ENCODE measurements at regions not wholly inside any gene's neighbourhood (a gene's known extent, or its start where the extent isn't known, plus 50 kb on each side); places are given as distances from the start of the nearest gene placed in this dataset.
A peak's percentile ranks its signal among the peaks of the same experiment; 100 is the strongest.

DNA sequence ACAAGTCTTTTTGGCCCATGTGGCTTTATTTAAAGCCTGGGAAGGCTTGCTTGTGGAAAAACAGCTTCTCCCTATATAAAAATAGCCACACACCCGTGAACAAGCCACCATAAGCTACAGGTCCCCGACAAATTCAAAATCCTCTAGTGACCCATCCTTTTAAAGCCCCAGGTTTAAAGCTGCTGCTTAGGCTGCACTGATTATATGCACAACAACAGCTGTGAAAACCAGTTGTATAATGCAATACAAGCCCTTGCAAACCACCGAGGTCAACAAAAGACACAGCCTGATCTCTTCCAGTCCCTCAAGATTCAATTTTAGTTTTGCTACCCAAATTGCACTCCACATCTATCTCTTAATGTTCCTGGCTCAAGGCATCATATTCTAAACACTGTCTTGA lies 186.0 kb upstream of the WDFY3 start:
- ATAC-seq, result no peak
- intact Hi-C loops (cut with DNase I), result loop anchor here in 4 of 10 donors (5.0 to 10.0 kb wide), 4 partner anchors 212 to 830 kb away; no protein-coding TSS in a partner anchor
- no peak for DNase-seq
- Histone ChIP-seq H3K4me1 (peaks cover 0 to 24% (median 4%) of the 10 kb centered on the region in 12 donors), H3K9me3 (no peaks in the 10 kb centered on the region), H3K27ac (peak overlapping the region in 1 of 12 donors; percentile 25), H3K4me3 (no peak overlapping the region), H3K36me3 (no peaks in the 10 kb centered on the region), H3K27me3 (no peaks in the 10 kb centered on the region)
- TF ChIP-seq POLR2A (IDR thresholded peaks at IDR 0.05), result no peak
- TF ChIP-seq, protein P1, sequence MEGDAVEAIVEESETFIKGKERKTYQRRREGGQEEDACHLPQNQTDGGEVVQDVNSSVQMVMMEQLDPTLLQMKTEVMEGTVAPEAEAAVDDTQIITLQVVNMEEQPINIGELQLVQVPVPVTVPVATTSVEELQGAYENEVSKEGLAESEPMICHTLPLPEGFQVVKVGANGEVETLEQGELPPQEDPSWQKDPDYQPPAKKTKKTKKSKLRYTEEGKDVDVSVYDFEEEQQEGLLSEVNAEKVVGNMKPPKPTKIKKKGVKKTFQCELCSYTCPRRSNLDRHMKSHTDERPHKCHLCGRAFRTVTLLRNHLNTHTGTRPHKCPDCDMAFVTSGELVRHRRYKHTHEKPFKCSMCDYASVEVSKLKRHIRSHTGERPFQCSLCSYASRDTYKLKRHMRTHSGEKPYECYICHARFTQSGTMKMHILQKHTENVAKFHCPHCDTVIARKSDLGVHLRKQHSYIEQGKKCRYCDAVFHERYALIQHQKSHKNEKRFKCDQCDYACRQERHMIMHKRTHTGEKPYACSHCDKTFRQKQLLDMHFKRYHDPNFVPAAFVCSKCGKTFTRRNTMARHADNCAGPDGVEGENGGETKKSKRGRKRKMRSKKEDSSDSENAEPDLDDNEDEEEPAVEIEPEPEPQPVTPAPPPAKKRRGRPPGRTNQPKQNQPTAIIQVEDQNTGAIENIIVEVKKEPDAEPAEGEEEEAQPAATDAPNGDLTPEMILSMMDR (IDR thresholded peaks at IDR 0.05), result no peak
- WGBS, 4 donors, result 73 to 90% (median 76%) methylated on average over 3 of the region's 3 CpGs

- H3K4me3 ChIP-seq, result no peak overlapping the region
- H3K36me3 ChIP-seq, result no peaks in the 10 kb centered on the region
- no peak for ATAC-seq
- no peaks in the 10 kb centered on the region for H3K27me3 ChIP-seq
- no peak for DNase-seq
- H3K27ac ChIP-seq, result peak overlapping the region in 1 of 12 donors; percentile 25
- 52 to 97% (median 85%) methylated on average over 1 of the region's 1 CpG for WGBS, 4 donors
- intact Hi-C loops (cut with DNase I), result loop anchor here in 4 of 10 donors (5.0 to 10.0 kb wide), 4 partner anchors 212 to 829 kb away; no protein-coding TSS in a partner anchor
- no peaks in the 10 kb centered on the region for H3K9me3 ChIP-seq
- TF ChIP-seq, protein P1 (IDR thresholded peaks at IDR 0.05), result no peak
- TF ChIP-seq POLR2A (IDR thresholded peaks at IDR 0.05), result no peak
- peaks cover 0 to 21% (median 3%) of the 10 kb centered on the region in 12 donors for H3K4me1 ChIP-seq
Measured at GRCh38 chr4:85153221-85153620, 186.7 kb upstream of the WDFY3 start.

DNA sequence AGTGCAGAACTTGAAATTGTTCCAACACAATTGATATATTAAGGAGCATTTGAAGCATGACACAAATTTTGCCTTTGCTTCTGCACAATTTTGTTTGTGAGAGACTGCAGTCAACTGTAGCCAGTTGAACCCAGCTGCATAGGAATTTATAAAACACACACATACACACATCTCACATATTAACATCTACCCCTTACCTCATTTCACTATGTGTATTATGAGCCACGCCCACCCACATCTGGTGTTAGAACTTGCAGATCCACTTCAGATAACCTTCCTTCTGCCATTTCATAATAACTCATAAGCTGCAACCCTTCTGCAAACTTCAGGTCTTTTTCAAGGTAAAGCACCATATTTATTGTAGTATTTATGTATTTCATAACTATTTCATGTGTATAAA lies 188.1 kb upstream of the WDFY3 start:
- Histone ChIP-seq H3K9me3 (no peaks in the 10 kb centered on the region), H3K4me3 (no peak overlapping the region), H3K36me3 (no peaks in the 10 kb centered on the region), H3K27me3 (no peaks in the 10 kb centered on the region), H3K27ac (no peak overlapping the region), H3K4me1 (peaks cover 0 to 21% (median 2%) of the 10 kb centered on the region in 12 donors)
- ATAC-seq, result no peak
- no peak for DNase-seq
- 86 to 88% (median 88%) methylated on average over 1 of the region's 1 CpG for WGBS, 4 donors
- TF ChIP-seq, protein P1 (IDR thresholded peaks at IDR 0.05), result no peak
- no peak for TF ChIP-seq POLR2A (IDR thresholded peaks at IDR 0.05)
- intact Hi-C loops (cut with DNase I), result loop anchor here in 4 of 10 donors (5.0 to 10.0 kb wide), 4 partner anchors 210 to 828 kb away; no protein-coding TSS in a partner anchor

DNA sequence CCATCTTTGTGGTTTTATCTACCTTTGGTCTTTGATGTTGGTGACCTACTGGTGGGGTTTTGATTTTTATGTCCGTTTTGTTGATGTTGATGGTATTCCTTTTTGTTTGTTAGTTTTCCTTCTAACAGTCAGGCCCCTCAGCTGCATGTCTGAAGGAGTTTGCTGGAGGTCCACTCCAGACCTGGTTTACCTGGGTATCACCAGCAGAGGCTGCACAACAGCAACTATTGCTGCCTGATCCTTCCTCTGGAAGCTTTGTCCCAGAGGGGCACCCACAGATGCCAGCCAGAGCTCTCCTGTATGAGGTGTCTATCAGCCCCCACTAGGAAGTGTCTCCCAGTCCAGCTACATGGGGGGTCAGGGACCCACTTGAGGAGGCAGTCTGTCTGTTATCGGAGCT lies 199.3 kb upstream of the WDFY3 start:
- TF ChIP-seq POLR2A (IDR thresholded peaks at IDR 0.05), result no peak
- TF ChIP-seq, protein P1 (IDR thresholded peaks at IDR 0.05), result no peak
- H3K9me3 ChIP-seq, result peaks cover 0 to 23% (median 0%) of the 10 kb centered on the region in 12 donors
- 82 to 90% (median 87%) methylated on average over 2 of the region's 2 CpGs for WGBS, 4 donors

More for the DNA sequence above, 199.3 kb upstream of the WDFY3 start:
- ATAC-seq (no peak), DNase-seq (no peak)
- Histone ChIP-seq H3K4me1 (no peaks in the 10 kb centered on the region), H3K4me3 (no peak overlapping the region), H3K27me3 (no peaks in the 10 kb centered on the region), H3K36me3 (no peaks in the 10 kb centered on the region), H3K27ac (no peak overlapping the region)
- intact Hi-C loops (cut with DNase I), result no loop called here
